ENCODE measurements at regions not wholly inside any gene's neighbourhood (a gene's known extent, or its start where the extent isn't known, plus 50 kb on each side); places are given as distances from the start of the nearest gene placed in this dataset.

DNA sequence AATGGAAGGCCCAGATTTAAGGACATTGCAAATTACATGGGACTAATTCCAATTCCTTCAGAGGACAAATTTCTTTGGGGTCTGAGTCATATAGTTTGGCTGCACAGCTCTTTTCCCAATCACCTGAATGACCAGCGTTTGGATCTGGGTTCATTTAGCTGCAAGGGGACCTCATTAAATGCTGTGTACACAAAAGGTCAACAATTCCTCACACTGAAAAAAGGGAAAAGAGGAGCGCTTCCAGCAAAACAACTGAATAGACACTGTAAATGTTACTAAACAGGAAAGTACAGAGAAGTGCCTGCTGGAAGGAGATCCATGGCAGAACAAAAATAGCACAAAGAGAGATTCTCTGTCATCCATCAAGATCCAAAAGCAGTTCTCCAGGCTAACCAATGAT is 356.0 kb upstream of the LMCD1 start:
- no peak for FAIRE-seq
- intact Hi-C loops (cut with micrococcal nuclease), result no loop called here
- dilution Hi-C loops (cut with MboI; ENCODE audit: extremely low pct_ligation_motif_present, low sequenced_read_pairs), result no loop called here
- ChIA-PET POLR2A (no interaction called here), CTCF (no interaction called here)
- Histone ChIP-seq H2AFZ (ENCODE audit: low read depth, low read length) (no peak overlapping the region), H3K4me1 (ENCODE audit: control insufficient read depth, extremely low read depth, insufficient read depth, low read length) (no peaks in the 10 kb centered on the region), H3K4me2 (ENCODE audit: insufficient read depth, low read length) (no peak overlapping the region), H3K79me2 (ENCODE audit: control insufficient read depth, insufficient read depth, low read length) (no peaks in the 10 kb centered on the region), H3K36me3 (ENCODE audit: control insufficient read depth in 2 of 2, extremely low read depth in 1 of 2, insufficient read depth in 2 of 2, low read length in 2 of 2) (no peaks in the 10 kb centered on the region), H3K27me3 (ENCODE audit: control insufficient read depth in 2 of 2, insufficient read depth in 2 of 2, low read length in 2 of 2) (no peaks in the 10 kb centered on the region), H4K20me1 (replicated peaks; ENCODE audit: control insufficient read depth, extremely low read depth, insufficient read depth, low read length) (no peaks in the 10 kb centered on the region), H3K27ac (ENCODE audit: insufficient read depth, low read depth, low read length) (no peak overlapping the region), H3K9ac (replicated peaks; ENCODE audit: extremely low read depth, insufficient read depth, low read length) (no peak overlapping the region), H3K9me3 (replicated peaks; ENCODE audit: control insufficient read depth, insufficient read depth, low read length) (no peaks in the 10 kb centered on the region), H3K9me1 (replicated peaks; ENCODE audit: control insufficient read depth, extremely low read depth, insufficient read depth, low read length) (no peaks in the 10 kb centered on the region), H3K4me3 (replicated peaks in 1 of 3; ENCODE audit: insufficient read depth in 1 of 3, low read depth in 1 of 3, low read length in 3 of 3) (no peak overlapping the region)
- no peak for TF ChIP-seq MAX (IDR thresholded peaks at IDR 0.05; ENCODE audit: insufficient read depth, insufficient read length)
- TF ChIP-seq POLR2A (IDR thresholded peaks at IDR 0.05; ENCODE audit: low read depth, low read length), result no peak
- TF ChIP-seq GATA2 (IDR thresholded peaks at IDR 0.05; ENCODE audit: insufficient read depth, insufficient read length, low read depth, low read length), result no peak
- TF ChIP-seq FOS (IDR thresholded peaks at IDR 0.05; ENCODE audit: borderline replicate concordance, insufficient read depth, low read length), result no peak
- no peak for TF ChIP-seq JUN (IDR thresholded peaks at IDR 0.05; ENCODE audit: borderline replicate concordance, insufficient read depth, insufficient read length, low read depth)
- TF ChIP-seq MYC (IDR thresholded peaks at IDR 0.05; ENCODE audit: low read depth, low read length), result no peak
- TF ChIP-seq CTCF (IDR thresholded peaks at IDR 0.05; ENCODE audit: extremely low read depth in 1 of 2, insufficient read depth in 1 of 2, low read depth in 1 of 2, low read length in 2 of 2), result no peak
- TF ChIP-seq EZH2 (IDR thresholded peaks at IDR 0.05; ENCODE audit: borderline replicate concordance, low read depth, low read length, severe bottlenecking), result no peak
- no peak for TF ChIP-seq POLR2AphosphoS5 (IDR thresholded peaks at IDR 0.05; ENCODE audit: insufficient read depth, low read depth, low read length)
- DNase-seq (ENCODE audit: low read depth, low spot score), result no peak
- no TSS peak for BruUV-seq (replicated peaks)

Data from endothelial cell of umbilical vein (primary cell).